NOMO-1 (cell line): ENCODE measurements at regions not wholly inside any gene's neighbourhood (a gene's known extent, or its start where the extent isn't known, plus 50 kb on each side); places are given as distances from the start of the nearest gene placed in this dataset.

Experiments used
- DNase-seq, 2 experiments: peaks; one replicate each; lab custom pipeline; 2025; ENCODE audit not compliant: unreplicated experiment in 2 of 2; lab: John Stamatoyannopoulos, UW

DNA sequence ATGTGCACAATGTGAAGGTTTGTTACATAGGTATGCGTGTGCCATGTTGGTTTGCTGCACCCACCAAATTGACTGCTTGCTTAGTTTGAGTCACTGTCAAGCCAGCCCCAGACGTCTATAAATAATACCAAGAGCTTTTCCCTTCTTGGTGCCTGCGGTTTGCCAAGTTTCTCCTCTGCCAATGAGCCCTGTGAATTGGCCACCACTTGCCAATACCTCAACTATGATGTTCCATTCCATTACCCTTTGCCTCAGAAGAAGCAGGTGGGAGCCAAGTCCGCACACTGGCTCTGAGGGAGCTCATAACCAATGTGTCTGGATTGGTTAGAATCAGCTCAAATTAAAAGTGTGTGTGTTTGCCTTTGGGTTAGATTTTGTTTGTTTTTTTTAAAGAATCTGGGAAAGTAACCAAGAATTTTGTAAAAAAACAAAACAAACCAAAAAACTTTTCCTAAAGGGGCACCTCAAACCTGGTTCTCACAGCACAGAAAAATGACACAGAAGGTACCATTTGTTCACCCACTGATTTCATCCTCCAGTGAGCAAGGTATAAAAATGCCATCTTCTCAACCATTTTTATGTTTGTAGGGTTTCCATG lies 209.3 kb upstream of the PRNP start:
- no peak for DNase-seq

DNA sequence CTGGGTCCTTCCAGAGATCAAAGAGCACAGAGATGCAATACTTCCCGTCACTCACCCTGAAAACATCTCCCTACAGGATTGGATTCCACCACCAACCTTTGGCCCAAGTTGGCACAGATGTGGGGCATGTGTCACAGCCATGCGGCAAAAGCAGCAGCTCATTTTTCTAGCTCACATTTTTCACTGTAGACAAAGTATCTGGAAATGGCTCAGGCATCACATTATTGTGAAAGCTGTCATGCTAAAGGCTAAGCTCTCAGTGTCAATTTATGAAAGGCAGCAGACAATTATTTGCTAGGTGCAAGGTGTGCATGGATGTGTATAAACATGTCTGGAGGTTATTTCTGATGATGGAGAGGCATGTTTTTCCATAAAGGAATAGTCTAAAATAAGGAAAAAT lies 213.3 kb upstream of the PRNP start:
- DNase-seq, result no peak

GRCh38 chr20:4471221-4471620 lies 215.0 kb upstream of the PRNP start:
- DNase-seq, result no peak

DNA sequence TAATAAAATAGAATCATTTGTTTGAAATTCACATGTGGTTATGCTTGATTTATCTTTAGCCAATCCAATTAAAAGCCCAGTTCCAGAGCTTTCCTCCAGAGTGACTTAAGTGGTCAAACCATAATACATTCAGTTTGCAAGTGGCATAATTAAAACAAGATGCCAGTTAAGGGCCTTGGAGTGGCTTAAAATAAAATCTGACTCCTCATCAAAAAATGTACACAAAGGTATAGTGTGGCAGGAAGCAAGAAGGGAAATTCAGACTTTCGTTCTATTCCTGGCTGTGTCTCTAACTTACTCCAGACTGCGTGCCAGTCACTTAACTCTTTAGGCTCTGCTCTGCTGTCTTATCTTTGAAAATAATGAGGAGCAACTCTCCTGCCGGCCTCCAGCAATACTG lies 215.9 kb upstream of the PRNP start:
- no peak for DNase-seq

GRCh38 chr20:4469910-4470309 lies 216.3 kb upstream of the PRNP start:
- DNase-seq, result no peak

DNA sequence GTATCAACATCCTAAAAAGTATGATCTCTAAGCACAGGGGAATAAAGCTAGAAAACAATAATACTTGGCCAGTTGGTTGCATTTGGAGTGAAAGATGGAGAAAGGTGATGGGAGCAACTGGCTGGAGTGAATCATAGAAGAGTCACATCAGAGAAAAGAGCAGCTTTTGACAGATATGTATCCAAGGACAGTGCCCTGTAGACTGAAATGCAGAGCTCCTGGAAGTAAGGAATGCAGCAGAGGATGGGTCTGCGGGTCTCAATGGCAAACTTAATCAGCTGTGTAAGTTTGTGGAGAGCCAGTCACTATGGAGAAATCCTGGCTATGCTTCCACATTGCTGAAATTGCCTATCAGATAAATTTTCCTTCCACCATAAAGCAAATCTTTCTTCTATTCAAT lies 218.1 kb upstream of the PRNP start:
- DNase-seq, result no peak

GRCh38 chr20:4465855-4466545 lies 216.9 kb upstream of the ADRA1D start:
- DNase-seq, result no peak

DNA sequence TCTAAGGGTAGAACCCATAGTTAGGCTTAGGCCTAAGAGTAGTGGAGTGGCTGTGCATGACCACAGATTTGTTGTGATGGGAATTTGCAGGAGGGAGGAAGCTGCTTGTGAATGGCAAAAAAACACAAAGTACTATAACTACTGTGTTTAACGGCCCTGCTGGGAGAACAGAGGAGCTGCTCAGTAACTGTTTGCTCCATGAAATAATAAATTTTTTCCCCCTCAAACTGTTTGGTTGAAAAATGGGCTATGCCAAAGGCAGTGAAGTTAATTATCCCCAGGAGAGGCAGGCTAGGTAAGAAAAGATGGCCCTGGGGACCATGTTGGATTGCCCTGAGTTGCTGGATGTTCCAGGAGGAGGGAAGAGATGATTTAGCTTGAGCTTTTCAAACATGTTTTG lies 216.1 kb upstream of the ADRA1D start:
- no peak for DNase-seq

DNA sequence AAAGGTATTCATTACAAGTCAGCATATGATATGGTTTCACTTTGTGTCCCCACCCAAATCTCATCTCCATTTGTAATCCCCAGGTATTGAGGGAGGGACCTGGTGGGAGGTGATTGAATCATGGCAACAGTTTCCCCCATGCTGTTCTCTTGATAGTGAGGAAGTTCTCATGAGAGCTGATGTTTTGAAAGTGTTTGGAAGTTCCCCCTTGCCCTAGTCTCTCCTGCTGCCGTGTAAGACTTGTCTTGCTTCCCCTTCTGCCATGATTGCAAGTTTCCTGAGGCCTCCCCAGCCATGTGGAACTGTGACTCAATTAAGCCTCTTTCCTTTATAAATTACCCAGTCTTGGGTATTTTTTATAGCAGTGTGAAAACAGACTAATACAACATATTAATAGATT lies 213.7 kb upstream of the ADRA1D start:
- DNase-seq, result peak; percentile 19 to 54

- no peak for DNase-seq
These were observed 210.0 kb upstream of the ADRA1D start for GRCh38 chr20:4459081-4459480.

DNA sequence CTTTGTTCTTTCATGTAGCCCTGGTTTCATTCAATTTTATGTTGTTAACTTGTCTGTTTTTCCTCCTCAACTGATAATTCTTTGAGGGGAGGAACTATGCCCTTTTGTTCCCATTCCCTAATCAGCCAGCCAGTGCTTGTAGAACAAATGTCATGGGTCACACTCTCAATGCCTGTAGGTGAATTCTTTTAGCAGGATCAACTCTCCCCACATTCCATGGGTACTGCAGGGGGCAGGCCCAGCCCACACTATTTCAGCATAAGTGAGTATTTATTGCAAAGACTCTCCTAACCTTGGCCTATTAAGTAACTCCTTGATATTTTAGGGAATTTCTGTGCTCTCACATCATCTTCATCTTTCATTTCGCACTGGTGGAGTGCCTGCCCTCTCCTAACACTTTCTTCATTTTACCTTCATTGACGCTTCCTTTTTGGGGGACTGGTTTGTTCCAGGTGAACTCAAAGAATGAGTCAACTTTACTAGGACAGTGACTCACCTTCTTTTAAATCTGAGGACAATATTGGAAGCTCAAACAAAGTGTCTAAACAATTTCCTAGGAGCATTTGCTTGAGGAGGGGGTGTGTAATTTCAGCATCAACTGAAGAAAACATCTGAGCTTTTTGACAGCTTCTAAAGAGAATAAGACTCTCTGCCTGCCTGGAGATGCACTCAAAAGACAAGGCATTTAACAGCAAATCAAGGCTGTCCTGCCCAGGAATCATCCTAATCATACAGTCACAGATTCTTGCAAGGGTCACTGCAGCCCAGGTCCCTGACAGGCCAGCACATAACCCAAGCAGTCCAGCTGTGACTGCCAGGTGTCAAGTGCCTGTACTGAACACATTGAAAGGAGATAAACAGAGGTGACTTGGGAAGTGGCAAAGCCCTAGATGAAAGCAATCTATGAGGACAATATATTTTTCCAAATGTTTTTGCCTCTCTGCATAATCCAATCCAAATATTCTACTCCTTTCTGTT lies 208.8 kb upstream of the ADRA1D start:
- DNase-seq, result no peak

DNA sequence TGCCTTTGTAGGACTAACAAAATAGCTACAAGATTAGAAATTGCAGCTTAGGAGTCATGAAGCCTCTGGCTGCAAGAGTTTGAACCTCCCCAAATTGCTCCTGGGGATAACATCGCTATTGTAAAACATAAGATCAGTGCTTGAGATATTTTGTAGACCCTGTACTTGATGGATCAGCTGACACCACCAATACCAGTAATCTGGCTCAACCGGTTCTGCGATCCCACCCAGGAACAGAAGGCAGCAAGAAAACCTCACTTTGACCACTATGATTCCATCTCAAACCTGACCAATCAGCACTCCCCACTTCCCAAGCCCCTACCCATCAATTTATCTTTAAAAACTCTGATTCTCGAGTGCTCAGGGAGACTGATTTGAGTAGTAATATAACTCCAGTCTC lies 206.9 kb upstream of the ADRA1D start:
- no peak for DNase-seq

- DNase-seq, result no peak
These were observed 206.2 kb upstream of the ADRA1D start for GRCh38 chr20:4455301-4455701.

DNA sequence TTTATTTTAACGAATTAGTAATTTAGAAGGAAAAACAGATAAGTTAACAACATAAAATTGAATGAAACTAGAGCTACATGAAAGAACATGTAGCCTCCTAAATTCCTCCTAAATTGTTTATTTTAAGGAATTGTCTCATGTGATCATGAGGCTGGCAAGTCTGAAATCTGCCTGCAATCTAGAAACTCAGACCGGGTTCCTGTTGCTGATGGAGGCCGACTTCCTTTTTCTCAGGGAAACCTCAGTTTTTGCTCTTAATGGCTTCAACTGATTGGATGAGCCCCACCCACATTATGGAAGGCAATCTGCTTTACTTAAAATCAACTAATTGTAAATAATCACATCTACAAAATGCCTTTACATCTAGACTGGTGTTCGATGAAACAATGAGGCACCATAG lies 205.0 kb upstream of the ADRA1D start:
- DNase-seq, result peak in 1 of 2 experiments; percentile 1

GRCh38 chr20:4453359-4453758 lies 204.3 kb upstream of the ADRA1D start:
- DNase-seq, result no peak

GRCh38 chr20:4451487-4452081 lies 202.5 kb upstream of the ADRA1D start:
- DNase-seq, result no peak

DNA sequence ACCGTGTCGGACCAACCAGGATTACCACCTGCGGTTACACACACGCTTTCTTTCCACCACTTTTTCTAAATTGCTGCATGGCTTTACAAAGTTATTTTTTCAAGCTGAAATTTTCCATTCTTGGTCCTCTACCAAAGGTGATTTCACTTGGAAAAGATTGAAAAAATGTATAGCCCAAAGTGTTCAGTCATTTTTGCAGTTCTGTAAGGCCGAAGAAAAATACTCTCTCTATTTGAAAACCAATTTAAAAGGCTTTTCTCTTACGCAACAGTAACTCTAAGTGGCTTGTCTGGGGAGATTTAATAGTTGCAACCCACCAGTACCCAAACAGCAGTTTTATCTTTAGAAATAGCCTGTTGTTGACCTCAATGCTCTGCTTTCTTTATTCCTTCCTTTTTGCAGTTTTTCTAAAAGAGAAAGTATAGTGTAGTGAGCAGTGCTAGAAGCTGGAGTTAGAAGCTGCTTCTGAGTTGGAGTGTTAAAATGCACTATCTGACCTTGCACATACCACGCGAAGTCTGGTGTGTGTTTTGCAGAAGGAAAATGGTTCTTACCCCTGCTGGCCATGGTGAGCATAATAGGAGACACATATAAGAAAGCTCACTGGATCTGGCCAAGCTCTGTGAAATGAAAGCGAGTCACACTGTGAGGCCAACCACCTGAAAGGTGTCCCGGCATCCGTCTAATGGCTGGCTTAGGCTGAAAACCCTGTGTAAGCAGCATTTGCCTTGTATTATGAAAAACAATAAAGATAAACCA lies 201.0 kb upstream of the ADRA1D start:
- DNase-seq, result peak; percentile 55 to 84

GRCh38 chr20:4445784-4446183 lies 196.7 kb upstream of the ADRA1D start:
- DNase-seq, result no peak

- no peak for DNase-seq
These were observed 196.2 kb upstream of the ADRA1D start for GRCh38 chr20:4445331-4445730.

DNA sequence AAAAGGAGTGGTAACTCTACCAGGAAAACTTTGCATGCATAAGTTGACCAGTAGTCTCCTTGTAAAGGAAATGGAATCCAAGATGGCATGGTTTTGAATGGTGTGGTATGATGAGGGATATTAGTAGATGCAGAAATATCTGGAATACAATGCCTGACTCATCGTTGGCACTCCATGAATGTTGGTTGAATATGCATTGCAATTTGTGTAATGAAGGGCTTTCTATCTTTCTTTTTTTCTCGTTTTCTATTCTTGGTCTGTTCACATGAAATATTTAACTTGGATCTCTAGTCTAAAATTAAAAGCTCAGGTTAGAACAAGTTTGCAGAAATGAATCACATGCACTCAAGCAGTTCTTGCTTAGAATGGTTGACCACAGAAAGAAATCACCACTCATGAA lies 195.3 kb upstream of the ADRA1D start:
- no peak for DNase-seq

- DNase-seq, result no peak
These were observed 193.9 kb upstream of the ADRA1D start for GRCh38 chr20:4443016-4443415.
